HEK293T (cell line): ENCODE measurements at regions not wholly inside any gene's neighbourhood (a gene's known extent, or its start where the extent isn't known, plus 50 kb on each side); places are given as distances from the start of the nearest gene placed in this dataset.

ENCODE experiments used
- CTCF ChIA-PET: fragments of 350-600 bp; formaldehyde crosslinking; extraction: SDS; loops from one replicate; lab custom pipeline; 2021; ENCODE audit warnings: antibody characterized with exemption, inconsistent platforms; lab: Yijun Ruan, JAX
- POLR2A ChIA-PET: fragments of 350-600 bp; formaldehyde crosslinking; extraction: SDS; loops from one replicate; lab custom pipeline; 2020; ENCODE audit warnings: antibody characterized with exemption, inconsistent platforms; lab: Yijun Ruan, JAX
- DNase-seq: peaks from one replicate; pipeline ENCODE4 v3.0.0; 2012; ENCODE audit warnings: mixed read lengths; ENCODE audit errors: extremely low spot score
- ARNT ChIP-seq: fragments of 450-650 bp; IDR thresholded peaks from 2 replicates; pipeline ENCODE4 v1.6.1; 2017; ENCODE audit warnings: mild to moderate bottlenecking
- BHLHE40 ChIP-seq: fragments of 450-650 bp; IDR thresholded peaks from 2 replicates; pipeline ENCODE4 v1.6.1; 2016; ENCODE audit warnings: mild to moderate bottlenecking, moderate library complexity, borderline replicate concordance
- CTBP1 ChIP-seq: fragments of 450-650 bp; IDR thresholded peaks from 2 replicates; pipeline ENCODE4 v1.6.1; 2016; ENCODE audit warnings: borderline replicate concordance
- ELF4 ChIP-seq: fragments of 450-650 bp; IDR thresholded peaks from 2 replicates; pipeline ENCODE4 v1.6.1; 2017; ENCODE audit warnings: antibody characterized with exemption
- FOXA1 ChIP-seq: fragments of 450-650 bp; IDR thresholded peaks from 2 replicates; pipeline ENCODE4 v1.6.1; 2016; ENCODE audit warnings: mild to moderate bottlenecking
- FOXK2 ChIP-seq: fragments of 450-650 bp; IDR thresholded peaks from 2 replicates; pipeline ENCODE4 v1.6.1; 2016; ENCODE audit warnings: mild to moderate bottlenecking
- FOXM1 ChIP-seq: fragments of 450-650 bp; IDR thresholded peaks from 2 replicates; pipeline ENCODE4 v1.6.1; 2017; ENCODE audit warnings: mild to moderate bottlenecking, borderline replicate concordance
- HDGF ChIP-seq: fragments of 450-650 bp; IDR thresholded peaks from 2 replicates; pipeline ENCODE4 v1.6.1; 2017; ENCODE audit warnings: antibody characterized with exemption, borderline replicate concordance
- L3MBTL2 ChIP-seq: fragments of 450-650 bp; conservative IDR thresholded peaks from 2 replicates; pipeline ENCODE4 v1.6.1; 2016; ENCODE audit warnings: mild to moderate bottlenecking
- LEF1 ChIP-seq: fragments of 450-650 bp; IDR thresholded peaks from 2 replicates; pipeline ENCODE4 v1.6.1; 2017; ENCODE audit warnings: mild to moderate bottlenecking, borderline replicate concordance
- NFRKB ChIP-seq: fragments of 450-650 bp; IDR thresholded peaks from 2 replicates; pipeline ENCODE4 v1.6.1; 2016; ENCODE audit warnings: mild to moderate bottlenecking, moderate library complexity
- SP1 ChIP-seq: fragments of 450-650 bp; IDR thresholded peaks from 2 replicates; pipeline ENCODE4 v1.6.1; 2017
- SUZ12 ChIP-seq: fragments of 450-650 bp; IDR thresholded peaks from 2 replicates; pipeline ENCODE4 v1.6.1; 2016; ENCODE audit warnings: mild to moderate bottlenecking
- TARDBP ChIP-seq: fragments of 450-650 bp; IDR thresholded peaks from 2 replicates; pipeline ENCODE4 v1.6.1; 2016
- ZNF384 ChIP-seq: fragments of 450-650 bp; IDR thresholded peaks from 2 replicates; pipeline ENCODE4 v1.6.1; 2016
- TF ChIP-seq, protein P1 (sequence below): fragments of 450-650 bp; IDR thresholded peaks from 2 replicates; pipeline ENCODE4 v1.6.1; 2016

DNA sequence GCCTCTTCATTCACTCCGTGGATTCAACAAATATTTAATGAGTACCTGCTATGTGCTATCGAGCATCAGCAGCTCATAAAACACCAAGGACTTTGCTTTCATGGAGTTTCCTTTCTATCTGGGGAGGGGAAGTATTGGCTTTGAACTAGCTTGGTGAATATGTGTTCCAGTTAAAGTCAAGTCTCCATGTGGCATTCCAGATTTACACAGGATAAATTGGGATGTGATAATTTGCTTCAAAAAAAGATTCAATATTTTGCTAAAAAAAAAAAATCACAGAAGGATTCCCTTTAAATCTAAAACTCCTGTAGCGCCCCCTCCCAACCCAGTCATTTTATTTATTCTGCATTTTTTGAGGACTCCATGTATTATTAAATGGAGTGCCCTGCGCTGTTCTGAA lies 346.3 kb upstream of the SLC30A5 start:
- TF ChIP-seq SUZ12: no peak

DNA sequence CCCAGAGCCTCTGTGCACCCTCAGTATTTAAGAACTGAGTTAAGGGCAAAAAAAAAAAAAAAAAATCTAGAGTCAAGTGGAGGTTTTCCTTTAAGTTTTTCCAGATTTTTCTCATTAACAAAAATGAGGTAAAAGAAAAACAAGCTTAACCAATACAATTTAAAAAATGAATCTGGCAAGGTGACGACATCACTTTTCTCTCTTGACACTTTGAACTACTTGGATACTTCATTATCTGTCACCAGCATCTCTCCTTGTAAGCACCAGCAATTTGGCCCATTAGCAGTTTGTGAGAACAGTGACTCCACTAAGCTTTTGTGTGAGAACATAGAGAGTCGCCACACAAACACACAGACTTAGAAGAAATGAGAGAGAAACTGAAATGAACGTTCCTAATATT lies 345.7 kb upstream of the SLC30A5 start:
- no peak for DNase-seq
- POLR2A ChIA-PET: no interaction called here
- TF ChIP-seq FOXA1: no peak
- no peak for TF ChIP-seq HDGF
- no peak for TF ChIP-seq ARNT
- TF ChIP-seq ELF4: no peak
- TF ChIP-seq SP1: no peak
- no peak for TF ChIP-seq ZNF384
- no peak for TF ChIP-seq FOXK2
- TF ChIP-seq NFRKB: no peak
- no peak for TF ChIP-seq SUZ12
- TF ChIP-seq, protein P1, sequence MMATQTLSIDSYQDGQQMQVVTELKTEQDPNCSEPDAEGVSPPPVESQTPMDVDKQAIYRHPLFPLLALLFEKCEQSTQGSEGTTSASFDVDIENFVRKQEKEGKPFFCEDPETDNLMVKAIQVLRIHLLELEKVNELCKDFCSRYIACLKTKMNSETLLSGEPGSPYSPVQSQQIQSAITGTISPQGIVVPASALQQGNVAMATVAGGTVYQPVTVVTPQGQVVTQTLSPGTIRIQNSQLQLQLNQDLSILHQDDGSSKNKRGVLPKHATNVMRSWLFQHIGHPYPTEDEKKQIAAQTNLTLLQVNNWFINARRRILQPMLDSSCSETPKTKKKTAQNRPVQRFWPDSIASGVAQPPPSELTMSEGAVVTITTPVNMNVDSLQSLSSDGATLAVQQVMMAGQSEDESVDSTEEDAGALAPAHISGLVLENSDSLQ: no peak
- TF ChIP-seq FOXM1: no peak
- no peak for TF ChIP-seq L3MBTL2
- TF ChIP-seq TARDBP: no peak
- no peak for TF ChIP-seq BHLHE40
- TF ChIP-seq CTBP1: no peak
- no peak for TF ChIP-seq LEF1
- CTCF ChIA-PET: interaction anchor here (0.6 kb wide), 1 partner anchor 259 kb away, joined by 4 read pairs; no protein-coding TSS in a partner anchor

More for the DNA sequence above, 346.3 kb upstream of the SLC30A5 start:
- no peak for DNase-seq
- ChIA-PET POLR2A (no interaction called here), CTCF (interaction anchor here (1.7 kb wide), 1 partner anchor 461 kb away, joined by 4 read pairs; no protein-coding TSS in a partner anchor)

DNA sequence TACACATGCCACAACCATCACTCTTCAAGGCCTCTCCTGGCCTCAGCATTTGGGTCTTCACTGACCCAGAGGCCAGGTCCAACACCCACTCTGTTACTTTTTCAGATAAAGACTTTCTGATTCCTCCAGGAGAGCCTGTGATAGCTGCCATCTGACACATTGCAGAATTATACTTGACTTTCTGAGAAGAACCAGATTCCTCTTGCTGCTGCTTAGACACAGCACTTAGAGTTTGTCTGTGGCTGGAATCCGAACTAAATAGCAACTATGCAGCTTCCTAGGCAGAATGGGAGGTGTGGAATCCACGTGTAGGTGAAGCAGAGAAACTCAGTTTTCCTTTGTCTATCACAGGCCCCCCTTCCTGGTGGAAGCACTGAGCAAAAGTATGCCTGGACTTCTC lies 344.7 kb upstream of the SLC30A5 start:
- ChIA-PET CTCF (no interaction called here), POLR2A (no interaction called here)
- DNase-seq: no peak
- TF ChIP-seq SP1 (no peak), L3MBTL2 (no peak), ELF4 (no peak), FOXM1 (no peak)

DNA sequence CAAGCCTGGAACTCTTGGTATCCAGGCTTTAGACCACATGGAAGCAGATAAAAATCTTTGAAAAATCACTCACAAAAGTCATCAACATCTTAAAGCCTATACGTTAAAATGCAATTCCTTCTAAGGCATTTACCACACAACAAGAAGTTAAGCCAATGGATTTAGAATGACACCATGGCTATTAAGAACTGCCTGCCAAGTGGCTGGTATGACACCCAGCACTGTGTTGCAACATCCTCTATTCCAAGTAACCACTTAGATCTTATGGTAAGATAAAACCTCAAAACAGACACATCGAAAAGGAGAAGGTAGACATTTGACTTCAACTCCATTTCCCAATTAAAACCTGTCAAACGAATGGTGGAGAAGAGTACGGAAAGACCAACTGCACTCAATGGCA lies 344.2 kb upstream of the SLC30A5 start:
- DNase-seq: no peak
- POLR2A ChIA-PET: no interaction called here
- TF ChIP-seq, protein P1: no peak
- TF ChIP-seq ARNT: no peak
- TF ChIP-seq L3MBTL2: no peak
- no peak for TF ChIP-seq ELF4
- no peak for TF ChIP-seq SP1
- no peak for TF ChIP-seq LEF1
- TF ChIP-seq FOXM1: no peak
- no peak for TF ChIP-seq NFRKB
- no peak for TF ChIP-seq CTBP1
- TF ChIP-seq FOXK2: no peak
- TF ChIP-seq BHLHE40: no peak
- TF ChIP-seq ZNF384: no peak
- no peak for TF ChIP-seq HDGF
- TF ChIP-seq TARDBP: no peak
- no peak for TF ChIP-seq FOXA1
- TF ChIP-seq SUZ12: no peak
- CTCF ChIA-PET: no interaction called here

DNA sequence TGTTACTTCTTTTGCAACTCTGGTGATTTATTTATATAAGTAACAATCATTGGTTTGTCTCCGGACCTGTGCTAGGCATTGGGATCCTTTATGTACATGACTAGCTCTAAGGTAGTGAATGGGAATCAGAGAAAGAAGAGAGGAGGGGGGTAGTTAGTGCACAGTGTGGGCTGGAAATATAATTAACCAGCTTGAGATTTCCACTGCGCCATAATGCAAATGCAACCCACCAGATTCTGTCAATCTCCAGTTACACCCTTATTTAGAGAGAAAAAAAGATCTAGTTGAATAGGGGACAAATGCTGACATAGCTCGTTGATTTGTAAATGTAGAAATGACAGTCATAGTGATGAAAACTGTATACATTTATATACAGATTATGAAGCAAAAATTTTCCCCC lies 342.2 kb upstream of the SLC30A5 start:
- CTCF ChIA-PET: no interaction called here
- POLR2A ChIA-PET: no interaction called here
- no peak for DNase-seq
- TF ChIP-seq FOXK2: no peak
- TF ChIP-seq NFRKB: no peak
- no peak for TF ChIP-seq SP1
- TF ChIP-seq LEF1: no peak
- TF ChIP-seq FOXA1: no peak
- TF ChIP-seq TARDBP: no peak
- TF ChIP-seq FOXM1: no peak

DNA sequence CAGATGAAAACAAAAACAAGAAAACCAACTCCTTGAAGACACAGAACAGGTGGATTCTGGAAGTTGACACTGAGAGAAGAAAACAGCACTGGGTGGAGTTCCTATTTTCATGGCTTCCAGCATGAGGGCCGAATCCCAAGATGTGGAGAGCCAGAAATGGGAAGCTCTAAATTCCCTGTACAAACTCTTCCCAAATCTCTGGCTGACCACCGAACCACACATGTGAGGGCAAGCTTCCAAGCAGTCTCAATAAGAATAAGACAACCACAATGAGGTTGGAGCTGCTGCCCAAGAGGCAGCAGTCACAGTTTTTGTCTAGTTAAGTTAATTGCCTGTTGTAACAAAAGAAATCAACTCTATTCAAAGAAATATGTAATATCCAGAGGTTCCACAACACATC lies 339.3 kb upstream of the SLC30A5 start:
- no peak for TF ChIP-seq SUZ12
- no peak for TF ChIP-seq HDGF
- TF ChIP-seq, protein P1: no peak
- no peak for TF ChIP-seq BHLHE40
- no peak for TF ChIP-seq SP1
- TF ChIP-seq FOXM1: no peak
- no peak for TF ChIP-seq ARNT
- TF ChIP-seq FOXA1: no peak
- no peak for TF ChIP-seq CTBP1
- no peak for TF ChIP-seq ELF4
- CTCF ChIA-PET: interaction anchor here (0.8 kb wide), 1 partner anchor 276 kb away, joined by 3 read pairs; no protein-coding TSS in a partner anchor
- no peak for DNase-seq
- POLR2A ChIA-PET: no interaction called here

DNA sequence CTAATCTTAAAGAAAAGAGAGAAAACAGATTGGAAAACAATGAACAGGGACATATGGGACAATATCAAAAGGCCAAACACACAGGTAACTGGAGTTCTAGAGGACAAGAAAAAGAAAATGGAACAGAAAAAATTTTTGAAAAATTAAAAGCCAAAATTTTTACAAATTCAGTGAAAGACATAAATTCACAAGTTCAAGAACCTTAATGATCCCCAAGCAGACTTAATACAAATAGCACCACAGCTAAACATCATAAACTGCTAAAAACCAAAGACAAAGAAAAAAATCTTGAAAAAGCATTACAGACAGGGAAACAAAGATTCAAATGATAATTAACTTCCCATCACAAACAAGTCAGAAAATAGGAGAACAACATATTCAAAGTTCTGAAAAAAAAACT lies 338.5 kb upstream of the SLC30A5 start:
- CTCF ChIA-PET: no interaction called here

More for the DNA sequence above, 338.5 kb upstream of the SLC30A5 start:
- POLR2A ChIA-PET: no interaction called here
- TF ChIP-seq FOXA1 (no peak), FOXK2 (no peak), TARDBP (no peak), SUZ12 (no peak), CTBP1 (no peak)
- TF ChIP-seq, protein P1: no peak
- no peak for DNase-seq
